Ascending aorta (tissue), 2 donors: ENCODE measurements at regions not wholly inside any gene's neighbourhood (a gene's known extent, or its start where the extent isn't known, plus 50 kb on each side); places are given as distances from the start of the nearest gene placed in this dataset.

ENCODE experiments used
- DNase-seq, 2 donors: peaks; one replicate each; pipeline ENCODE4 v3.0.0-alpha.2; 2019; ENCODE audit warnings: low spot score in 2 of 2
- H3K27ac ChIP-seq, 2 donors: fragments of 200-600 bp; sonication (generic); one replicate each; pipeline ENCODE4 v1.5.1; 2016 to 2017; ENCODE audit warnings: mild to moderate bottlenecking in 1 of 2
- H3K27me3 ChIP-seq: fragments of 200-600 bp; sonication (generic); one replicate; pipeline ENCODE4 v1.5.1; 2017
- H3K36me3 ChIP-seq, 2 donors: fragments of 200-600 bp; sonication (generic); one replicate each; pipeline ENCODE4 v1.5.1; 2016
- H3K4me1 ChIP-seq, 2 donors: fragments of 200-600 bp; sonication (generic); one replicate each; pipeline ENCODE4 v1.5.1; 2016 to 2017; ENCODE audit warnings: mild to moderate bottlenecking in 1 of 2
- H3K4me3 ChIP-seq, 2 donors: fragments of 200-600 bp; sonication (generic); one replicate each; pipeline ENCODE4 v1.5.1; 2016 to 2017; ENCODE audit warnings: mild to moderate bottlenecking in 1 of 2
- H3K9me3 ChIP-seq, 2 donors: fragments of 200-600 bp; sonication (generic); one replicate each; pipeline ENCODE4 v1.5.1; 2016
- CTCF ChIP-seq, 3 experiments: fragments of 200-600 bp in 2 of 3; fragments of 450-650 bp in 1 of 3; sonication (generic) in 2 of 3; IDR thresholded peaks; one replicate each; pipeline ENCODE4 v1.5.1; 2016 to 2019; ENCODE audit warnings: antibody characterized with exemption in 3 of 3, mild to moderate bottlenecking in 1 of 3, moderate library complexity in 1 of 3
- intact Hi-C: fragments of 100-400 bp; cut with DNase I; formaldehyde crosslinking; loops from one replicate; pipeline ENCODE4 v1.15.1; 2023

GRCh38 chr14:30283822-30284446, 275.0 kb upstream of the G2E3 start:
- no peaks in the 10 kb centered on the region for H3K9me3 ChIP-seq
- intact Hi-C loops: no loop called here
- H3K27ac ChIP-seq: no peak overlapping the region
- no peak for DNase-seq
- H3K4me1 ChIP-seq: no peaks in the 10 kb centered on the region
- H3K27me3 ChIP-seq: no peaks in the 10 kb centered on the region
- H3K4me3 ChIP-seq: no peak overlapping the region
- TF ChIP-seq CTCF (IDR thresholded peaks at IDR 0.05): peak in 1 of 3 experiments; percentile 45
- no peaks in the 10 kb centered on the region for H3K36me3 ChIP-seq

GRCh38 chr14:30284808-30285207, 274.1 kb upstream of the G2E3 start:
- DNase-seq: no peak
- Histone ChIP-seq H3K4me1 (no peaks in the 10 kb centered on the region), H3K27me3 (no peaks in the 10 kb centered on the region), H3K27ac (no peak overlapping the region), H3K36me3 (no peaks in the 10 kb centered on the region), H3K4me3 (no peak overlapping the region), H3K9me3 (no peaks in the 10 kb centered on the region)
- TF ChIP-seq CTCF (IDR thresholded peaks at IDR 0.05): no peak
- intact Hi-C loops: no loop called here

DNA sequence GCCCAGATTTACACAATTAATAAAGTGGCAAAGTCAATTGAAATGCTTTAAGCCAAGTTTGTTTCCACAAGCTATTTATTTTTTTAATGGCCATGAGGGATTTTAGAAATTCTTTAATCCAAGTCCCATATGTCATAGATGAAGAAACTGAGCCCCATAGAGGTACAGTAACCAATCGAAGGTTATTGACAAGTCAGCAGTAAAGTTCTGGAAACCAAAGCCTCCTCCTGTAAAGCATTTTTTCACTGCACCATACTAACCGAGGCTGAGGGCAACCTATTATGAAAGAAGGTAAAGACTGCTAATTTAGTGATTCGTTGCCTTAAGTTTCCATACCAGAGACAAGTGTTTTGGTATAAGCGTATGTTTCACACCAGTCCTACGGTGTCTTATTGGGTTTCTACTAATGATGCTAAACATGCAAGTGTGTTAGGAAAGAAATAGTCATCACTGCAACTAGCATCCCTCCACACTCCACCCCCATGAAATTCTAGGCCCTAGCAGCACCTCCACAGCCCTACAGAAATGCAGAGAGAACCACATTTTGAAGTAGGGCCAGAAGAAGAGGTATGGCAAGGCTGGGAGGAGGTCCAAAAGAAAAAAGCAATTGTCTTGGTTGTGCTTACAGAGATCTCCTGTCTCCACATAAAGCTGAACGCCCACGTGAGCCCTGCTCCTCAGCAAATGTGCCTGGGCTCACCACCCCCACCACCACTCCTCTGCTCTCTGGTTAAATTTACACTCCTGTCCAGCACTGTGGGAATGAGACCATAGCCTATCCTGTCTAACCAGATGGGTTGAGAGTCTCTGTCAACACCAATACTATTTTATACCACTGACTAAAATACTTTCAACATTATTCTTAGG, 271.1 kb upstream of the G2E3 start:
- Histone ChIP-seq H3K9me3 (no peaks in the 10 kb centered on the region), H3K36me3 (no peaks in the 10 kb centered on the region), H3K27ac (no peak overlapping the region), H3K4me1 (no peaks in the 10 kb centered on the region), H3K4me3 (no peak overlapping the region), H3K27me3 (no peaks in the 10 kb centered on the region)
- no peak for DNase-seq
- intact Hi-C loops: no loop called here
- no peak for TF ChIP-seq CTCF (IDR thresholded peaks at IDR 0.05)

DNA sequence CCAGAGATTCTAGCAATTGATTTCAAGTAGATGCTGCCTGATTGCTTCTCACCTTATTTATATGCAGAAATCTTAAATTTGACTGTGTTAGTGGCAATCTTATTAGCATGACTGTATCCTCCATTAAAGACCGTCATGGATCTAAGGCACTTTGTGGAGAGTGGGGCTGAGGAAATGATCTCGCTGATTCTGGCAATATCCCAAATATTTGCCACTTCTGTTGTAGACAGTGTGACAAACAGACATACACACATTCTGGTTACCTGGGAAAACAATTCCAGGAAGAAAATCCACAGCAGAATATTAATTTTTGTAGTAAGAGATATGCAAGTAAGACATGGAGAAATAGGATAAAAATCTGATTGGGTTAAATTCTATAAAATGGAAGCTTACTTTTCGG, 269.0 kb upstream of the G2E3 start:
- DNase-seq: no peak

DNA sequence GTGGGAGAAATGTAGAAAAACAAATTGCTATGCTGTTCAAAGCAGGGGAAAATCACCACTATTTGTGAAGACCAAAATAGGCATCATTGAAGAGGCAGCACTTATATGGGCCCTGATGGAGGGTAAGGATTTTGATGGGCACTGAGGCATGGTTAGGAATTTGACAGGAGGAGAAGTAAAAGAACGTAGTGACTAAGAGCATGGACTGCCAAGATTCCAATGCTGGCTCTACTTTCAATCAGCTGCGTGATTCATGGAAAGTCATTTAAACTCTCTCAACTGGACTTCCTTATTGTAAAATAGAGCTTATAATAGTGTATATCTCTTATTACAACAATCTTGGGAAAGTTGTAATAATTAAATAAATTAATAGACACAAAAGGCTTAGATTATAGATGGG, 267.7 kb upstream of the G2E3 start:
- H3K36me3 ChIP-seq: no peaks in the 10 kb centered on the region
- no peak overlapping the region for H3K27ac ChIP-seq
- intact Hi-C loops: no loop called here
- no peaks in the 10 kb centered on the region for H3K9me3 ChIP-seq
- no peaks in the 10 kb centered on the region for H3K27me3 ChIP-seq
- no peaks in the 10 kb centered on the region for H3K4me1 ChIP-seq
- TF ChIP-seq CTCF (IDR thresholded peaks at IDR 0.05): no peak
- no peak for DNase-seq
- H3K4me3 ChIP-seq: no peak overlapping the region

More for the DNA sequence above, 269.0 kb upstream of the G2E3 start:
- Histone ChIP-seq H3K27ac (no peak overlapping the region), H3K4me3 (no peak overlapping the region), H3K27me3 (no peaks in the 10 kb centered on the region), H3K36me3 (no peaks in the 10 kb centered on the region), H3K4me1 (no peaks in the 10 kb centered on the region), H3K9me3 (no peaks in the 10 kb centered on the region)
- TF ChIP-seq CTCF (IDR thresholded peaks at IDR 0.05): no peak
- intact Hi-C loops: no loop called here
